ENCODE measurements at regions not wholly inside any gene's neighbourhood (a gene's known extent, or its start where the extent isn't known, plus 50 kb on each side); places are given as distances from the start of the nearest gene placed in this dataset.

GRCh38 chr2:150404147-150404546, 83.3 kb downstream of the RND3 start:
- no peaks in the 10 kb centered on the region for H3K4me1 ChIP-seq (ENCODE audit: control insufficient read depth in 1 of 2, insufficient read depth in 2 of 2, low read length in 2 of 2)
- H3K9ac ChIP-seq (ENCODE audit: low read length): no peak overlapping the region
- ChIA-PET CTCF (no interaction called here), RAD21 (ENCODE audit: low non-redundant PET in 1 of 2, low total read pairs in 2 of 2, uncharacterized antibody in 2 of 2, unreplicated experiment in 2 of 2) (no interaction called here), POLR2A (no interaction called here)
- BruUV-seq (replicated peaks): no TSS peak
- H3K79me2 ChIP-seq (ENCODE audit: insufficient read depth, low read length): no peaks in the 10 kb centered on the region
- no peaks in the 10 kb centered on the region for H3K27me3 ChIP-seq (ENCODE audit: insufficient read depth, low read length)
- ATAC-seq: no peak
- DNase-seq (ENCODE audit: low read depth, low spot score): no peak
- H2AFZ ChIP-seq (ENCODE audit: low read depth, low read length, poor library complexity, severe bottlenecking): no peak overlapping the region
- H3K36me3 ChIP-seq (ENCODE audit: control insufficient read depth in 1 of 2, insufficient read depth in 2 of 2, low read length in 2 of 2): no peaks in the 10 kb centered on the region
- H3K4me3 ChIP-seq (replicated peaks in 1 of 2; ENCODE audit: low read depth in 1 of 2, low read length in 2 of 2): no peak overlapping the region
- H3K9me3 ChIP-seq (ENCODE audit: control insufficient read depth in 1 of 2, insufficient read depth in 1 of 2, low read depth in 1 of 2, low read length in 2 of 2): no peaks in the 10 kb centered on the region
- TF ChIP-seq YY1 (IDR thresholded peaks at IDR 0.05; ENCODE audit: extremely low read depth, insufficient replicate concordance, low read depth, low read length): no peak
- no peak for TF ChIP-seq SP1 (IDR thresholded peaks at IDR 0.05; ENCODE audit: low read depth)
- no peak for TF ChIP-seq REST (IDR thresholded peaks at IDR 0.05; ENCODE audit: low read depth)
- TF ChIP-seq CBX3 (IDR thresholded peaks at IDR 0.05; ENCODE audit: low read depth): no peak
- no peak for TF ChIP-seq SIN3A (IDR thresholded peaks at IDR 0.05; ENCODE audit: low read depth)
- intact Hi-C loops (cut with micrococcal nuclease): no loop called here
- H3K4me2 ChIP-seq (ENCODE audit: low read length): no peak overlapping the region
- no peaks in the 10 kb centered on the region for H4K20me1 ChIP-seq (ENCODE audit: insufficient read depth)
- no peak overlapping the region for H3K27ac ChIP-seq (ENCODE audit: low read depth, low read length)
- H3K9me2 ChIP-seq (ENCODE audit: insufficient read depth): no peaks in the 10 kb centered on the region

GRCh38 chr2:150403457-150403856, 84.0 kb downstream of the RND3 start:
- intact Hi-C loops (cut with micrococcal nuclease): no loop called here
- H3K4me2 ChIP-seq (ENCODE audit: low read length): no peak overlapping the region
- no peaks in the 10 kb centered on the region for H3K27me3 ChIP-seq (ENCODE audit: insufficient read depth, low read length)
- no peaks in the 10 kb centered on the region for H4K20me1 ChIP-seq (ENCODE audit: insufficient read depth)
- H3K9ac ChIP-seq (ENCODE audit: low read length): no peak overlapping the region
- BruUV-seq (replicated peaks): no TSS peak
- ATAC-seq (no peak), DNase-seq (ENCODE audit: low read depth, low spot score) (no peak)
- CTCF ChIA-PET: no interaction called here
- H3K79me2 ChIP-seq (ENCODE audit: insufficient read depth, low read length): no peaks in the 10 kb centered on the region
- no peak overlapping the region for H3K4me3 ChIP-seq (replicated peaks in 1 of 2; ENCODE audit: low read depth in 1 of 2, low read length in 2 of 2)
- H3K4me1 ChIP-seq (ENCODE audit: control insufficient read depth in 1 of 2, insufficient read depth in 2 of 2, low read length in 2 of 2): no peaks in the 10 kb centered on the region
- no peak overlapping the region for H3K27ac ChIP-seq (ENCODE audit: low read depth, low read length)
- no peaks in the 10 kb centered on the region for H3K36me3 ChIP-seq (ENCODE audit: control insufficient read depth in 1 of 2, insufficient read depth in 2 of 2, low read length in 2 of 2)
- H2AFZ ChIP-seq (ENCODE audit: low read depth, low read length, poor library complexity, severe bottlenecking): no peak overlapping the region
- no peaks in the 10 kb centered on the region for H3K9me2 ChIP-seq (ENCODE audit: insufficient read depth)
- RAD21 ChIA-PET (ENCODE audit: low non-redundant PET in 1 of 2, low total read pairs in 2 of 2, uncharacterized antibody in 2 of 2, unreplicated experiment in 2 of 2): no interaction called here
- POLR2A ChIA-PET: no interaction called here
- H3K9me3 ChIP-seq (ENCODE audit: control insufficient read depth in 1 of 2, insufficient read depth in 1 of 2, low read depth in 1 of 2, low read length in 2 of 2): no peaks in the 10 kb centered on the region
- TF ChIP-seq CTCF (IDR thresholded peaks at IDR 0.05 in 2 of 3, conservative IDR thresholded peaks at IDR 0.05 in 1 of 3; ENCODE audit: borderline replicate concordance in 1 of 3, insufficient read depth in 1 of 3, low read depth in 2 of 3, low read length in 2 of 3): no peak
- TF ChIP-seq FOSL1 (IDR thresholded peaks at IDR 0.05; ENCODE audit: low read depth): no peak
- no peak for TF ChIP-seq ATF3 (IDR thresholded peaks at IDR 0.05)
- TF ChIP-seq REST (IDR thresholded peaks at IDR 0.05; ENCODE audit: low read depth): no peak
- no peak for TF ChIP-seq ZNF274 (IDR thresholded peaks at IDR 0.05; ENCODE audit: low read depth, low read length)
- no peak for TF ChIP-seq ZFX (IDR thresholded peaks at IDR 0.05)
- TF ChIP-seq EGR1 (IDR thresholded peaks at IDR 0.05; ENCODE audit: low read depth): no peak
- no peak for TF ChIP-seq RAD21 (IDR thresholded peaks at IDR 0.05; ENCODE audit: low read depth)
